ENCODE measurements at regions not wholly inside any gene's neighbourhood (a gene's known extent, or its start where the extent isn't known, plus 50 kb on each side); places are given as distances from the start of the nearest gene placed in this dataset.

DNA sequence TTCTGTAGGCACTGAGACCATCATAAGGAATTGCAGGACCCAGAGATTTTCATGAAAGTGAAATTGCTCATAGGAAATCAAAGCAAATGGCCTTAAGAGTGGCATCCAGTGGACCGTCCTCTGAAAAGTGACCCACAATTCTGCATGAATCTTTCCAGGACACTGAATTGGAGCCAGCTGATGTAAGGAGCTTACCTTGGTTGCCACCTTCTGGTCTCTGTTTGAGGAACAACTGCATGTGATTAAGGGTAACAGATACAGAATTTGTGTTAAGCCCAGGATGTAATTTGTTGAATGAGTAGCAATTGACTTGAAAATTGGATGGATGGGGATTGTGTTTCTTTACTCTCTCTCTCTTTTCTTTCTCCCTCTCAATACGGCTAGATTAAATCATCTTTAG, 49.9 kb upstream of the GAS1 start:
- DNase-seq (ENCODE audit: insufficient read length), result no peak
- no peak for FAIRE-seq
- no peak for TF ChIP-seq POLR2A (IDR thresholded peaks at IDR 0.05; ENCODE audit: low read depth, low read length)
- no peak for TF ChIP-seq POLR2AphosphoS5 (IDR thresholded peaks at IDR 0.05; ENCODE audit: low read depth, low read length)
- TF ChIP-seq TAF1 (IDR thresholded peaks at IDR 0.05; ENCODE audit: borderline replicate concordance, low read depth, low read length), result no peak

DNA sequence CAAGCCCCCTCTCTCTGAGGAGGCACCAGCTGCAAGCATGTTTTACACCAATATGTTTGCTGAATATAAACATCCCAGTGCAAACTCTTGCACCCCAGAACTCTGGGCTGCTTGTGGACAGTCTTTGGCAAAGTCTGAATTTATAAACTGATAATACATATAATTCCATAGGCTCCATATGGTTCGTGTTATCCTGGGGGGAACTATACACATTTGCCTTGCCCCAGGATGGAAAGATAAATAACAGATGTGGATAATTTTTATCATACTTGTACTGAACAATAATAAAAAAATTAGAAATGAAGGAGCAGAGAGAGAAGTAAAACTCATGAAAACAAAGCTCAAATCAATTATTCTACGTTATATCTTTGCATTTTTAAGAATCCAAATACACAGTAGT, 50.6 kb upstream of the GAS1 start:
- TF ChIP-seq POLR2AphosphoS5 (IDR thresholded peaks at IDR 0.05; ENCODE audit: low read depth, low read length) (no peak), TAF1 (IDR thresholded peaks at IDR 0.05; ENCODE audit: borderline replicate concordance, low read depth, low read length) (no peak), POLR2A (IDR thresholded peaks at IDR 0.05; ENCODE audit: low read depth, low read length) (no peak)
- FAIRE-seq (no peak), DNase-seq (ENCODE audit: insufficient read length) (no peak)

DNA sequence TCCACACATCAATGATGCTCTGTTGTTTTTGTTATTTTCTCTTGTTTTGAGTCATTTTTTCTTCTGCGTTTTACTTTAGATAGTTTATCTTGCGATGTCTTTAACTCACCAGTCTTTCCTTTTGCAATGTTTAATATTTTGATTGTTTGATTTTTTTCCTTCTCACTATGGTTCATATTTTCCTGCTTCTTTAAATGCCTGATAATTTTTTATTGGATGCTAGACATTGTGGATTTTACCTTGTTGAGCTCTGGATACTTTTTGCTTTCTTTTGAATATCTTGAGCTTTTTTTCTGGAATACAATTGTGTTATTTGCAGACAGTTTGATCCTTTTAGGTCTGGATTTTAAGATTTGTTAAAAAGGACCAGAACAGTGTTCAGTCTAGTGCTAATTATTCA, 55.2 kb upstream of the GAS1 start:
- TF ChIP-seq POLR2AphosphoS5 (IDR thresholded peaks at IDR 0.05; ENCODE audit: low read depth, low read length) (no peak), TAF1 (IDR thresholded peaks at IDR 0.05; ENCODE audit: borderline replicate concordance, low read depth, low read length) (no peak), POLR2A (IDR thresholded peaks at IDR 0.05; ENCODE audit: low read depth, low read length) (no peak)
- FAIRE-seq, result no peak
- no peak for DNase-seq (ENCODE audit: insufficient read length)

DNA sequence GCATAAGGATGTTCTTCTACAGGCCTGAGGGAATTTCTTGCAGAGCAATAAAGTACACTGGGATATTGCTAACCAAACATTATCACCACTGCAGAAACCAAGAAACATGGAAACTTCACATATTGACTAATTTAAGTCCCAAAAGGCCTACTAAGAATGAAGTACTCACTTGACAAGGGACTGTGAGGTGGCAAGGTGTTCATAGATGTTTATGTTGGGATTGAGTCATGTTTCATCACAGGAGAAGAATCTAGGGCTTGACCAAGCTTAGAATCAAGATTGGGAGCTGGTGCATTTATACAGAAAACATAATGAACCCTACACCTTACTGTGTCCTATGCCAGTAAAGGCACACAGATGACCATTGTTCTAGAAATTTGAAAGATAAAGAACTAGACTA, 56.7 kb upstream of the GAS1 start:
- TF ChIP-seq POLR2AphosphoS5 (IDR thresholded peaks at IDR 0.05; ENCODE audit: low read depth, low read length), result no peak
- no peak for TF ChIP-seq POLR2A (IDR thresholded peaks at IDR 0.05; ENCODE audit: low read depth, low read length)
- TF ChIP-seq TAF1 (IDR thresholded peaks at IDR 0.05; ENCODE audit: borderline replicate concordance, low read depth, low read length), result no peak
- no peak for FAIRE-seq
- no peak for DNase-seq (ENCODE audit: insufficient read length)

DNA sequence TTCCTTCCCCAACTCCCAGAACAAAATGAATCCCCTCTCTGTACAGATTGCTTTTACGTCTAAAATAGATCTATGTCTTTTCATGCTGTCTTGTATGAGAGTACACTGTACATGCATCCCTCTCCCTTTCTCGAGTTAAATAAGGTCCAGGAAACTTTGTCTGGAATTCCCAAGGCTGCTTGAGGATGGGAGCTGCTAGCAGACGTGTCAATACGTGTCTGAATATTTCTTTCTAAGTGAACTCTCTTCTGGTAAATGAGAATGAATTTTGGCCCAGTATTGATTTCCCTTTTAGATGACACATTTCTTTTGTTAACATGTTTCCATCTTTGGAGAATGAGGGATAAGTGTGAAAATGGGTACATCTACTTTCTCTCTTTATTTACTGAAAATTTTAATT, 59.6 kb upstream of the GAS1 start:
- DNase-seq (ENCODE audit: insufficient read length) (no peak), FAIRE-seq (no peak)
- TF ChIP-seq POLR2A (IDR thresholded peaks at IDR 0.05; ENCODE audit: low read depth, low read length) (no peak), POLR2AphosphoS5 (IDR thresholded peaks at IDR 0.05; ENCODE audit: low read depth, low read length) (no peak), TAF1 (IDR thresholded peaks at IDR 0.05; ENCODE audit: borderline replicate concordance, low read depth, low read length) (no peak)

DNA sequence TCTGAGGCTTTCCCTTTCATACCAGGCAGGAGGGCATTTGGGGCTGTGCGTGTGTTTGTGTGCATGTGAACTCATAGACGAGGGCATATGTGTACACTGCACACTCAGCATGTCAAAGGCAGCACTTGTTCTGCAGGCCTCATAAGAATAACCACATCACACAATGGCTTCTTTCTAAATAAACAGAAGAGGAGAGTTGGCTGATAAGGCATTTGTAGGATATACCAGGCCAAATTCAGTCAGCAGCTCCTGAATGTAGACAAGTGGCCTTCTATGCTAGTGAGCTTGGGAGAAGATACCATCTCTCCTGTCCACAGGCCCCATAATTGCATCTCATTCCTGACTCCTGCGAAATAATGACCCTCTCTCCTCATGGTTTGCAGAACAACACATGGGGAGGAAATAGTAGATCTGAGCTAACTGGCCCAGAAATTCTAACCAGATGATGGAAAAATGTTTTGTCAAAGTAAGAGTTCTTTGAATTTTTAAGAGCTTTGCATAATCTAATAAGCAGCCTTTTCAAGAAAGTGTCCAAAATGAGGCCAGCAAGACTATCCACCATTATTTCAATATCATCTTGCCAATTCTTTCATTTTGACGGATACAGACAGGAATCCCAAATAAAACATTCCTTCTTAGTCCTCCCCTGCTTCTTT, 60.5 kb upstream of the GAS1 start:
- TF ChIP-seq POLR2AphosphoS5 (IDR thresholded peaks at IDR 0.05; ENCODE audit: low read depth, low read length) (no peak), POLR2A (IDR thresholded peaks at IDR 0.05; ENCODE audit: low read depth, low read length) (no peak), TAF1 (IDR thresholded peaks at IDR 0.05; ENCODE audit: borderline replicate concordance, low read depth, low read length) (no peak)
- DNase-seq (ENCODE audit: insufficient read length) (no peak), FAIRE-seq (no peak)

DNA sequence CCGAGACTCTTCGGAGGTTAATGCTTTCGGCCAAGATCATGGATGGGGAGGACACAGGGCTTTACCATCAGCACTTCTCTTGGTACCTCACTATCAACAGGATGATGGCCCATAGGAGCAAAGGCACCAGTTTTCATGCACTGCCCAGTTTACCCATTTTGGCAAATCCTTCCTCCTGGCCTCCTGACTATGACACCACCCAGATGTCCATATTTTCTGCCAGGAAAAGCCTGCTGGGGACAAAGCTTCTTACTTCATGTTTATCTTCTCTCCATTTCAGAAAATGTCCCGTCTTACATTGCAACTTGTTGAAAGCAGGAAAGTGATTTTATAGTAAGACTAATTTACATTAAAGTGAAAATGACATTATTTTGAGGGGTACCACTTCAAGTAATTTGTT, 61.4 kb upstream of the GAS1 start:
- no peak for FAIRE-seq
- DNase-seq (ENCODE audit: insufficient read length), result no peak
- TF ChIP-seq POLR2A (IDR thresholded peaks at IDR 0.05; ENCODE audit: low read depth, low read length) (no peak), POLR2AphosphoS5 (IDR thresholded peaks at IDR 0.05; ENCODE audit: low read depth, low read length) (no peak), TAF1 (IDR thresholded peaks at IDR 0.05; ENCODE audit: borderline replicate concordance, low read depth, low read length) (no peak)

DNA sequence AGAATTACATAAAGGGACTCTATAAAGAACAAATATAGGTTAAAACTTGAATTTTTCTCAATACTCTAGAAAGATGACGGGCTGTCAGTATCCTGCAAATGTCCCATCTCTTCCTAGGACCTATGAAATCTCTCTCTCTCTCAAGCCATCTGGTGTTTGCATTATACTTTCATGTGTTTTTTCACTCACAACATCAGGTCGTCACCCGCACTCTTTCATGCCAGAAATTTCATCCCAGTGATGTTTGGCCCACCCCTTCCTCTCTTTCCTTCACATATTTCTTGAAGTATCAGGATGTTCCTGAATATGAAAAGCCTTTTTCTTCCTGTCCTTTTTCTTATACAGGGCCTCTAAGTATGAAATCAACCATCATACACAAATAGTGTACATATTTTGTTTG, 63.3 kb upstream of the GAS1 start:
- FAIRE-seq (no peak), DNase-seq (ENCODE audit: insufficient read length) (no peak)
- no peak for TF ChIP-seq POLR2AphosphoS5 (IDR thresholded peaks at IDR 0.05; ENCODE audit: low read depth, low read length)
- no peak for TF ChIP-seq POLR2A (IDR thresholded peaks at IDR 0.05; ENCODE audit: low read depth, low read length)
- TF ChIP-seq TAF1 (IDR thresholded peaks at IDR 0.05; ENCODE audit: borderline replicate concordance, low read depth, low read length), result no peak

DNA sequence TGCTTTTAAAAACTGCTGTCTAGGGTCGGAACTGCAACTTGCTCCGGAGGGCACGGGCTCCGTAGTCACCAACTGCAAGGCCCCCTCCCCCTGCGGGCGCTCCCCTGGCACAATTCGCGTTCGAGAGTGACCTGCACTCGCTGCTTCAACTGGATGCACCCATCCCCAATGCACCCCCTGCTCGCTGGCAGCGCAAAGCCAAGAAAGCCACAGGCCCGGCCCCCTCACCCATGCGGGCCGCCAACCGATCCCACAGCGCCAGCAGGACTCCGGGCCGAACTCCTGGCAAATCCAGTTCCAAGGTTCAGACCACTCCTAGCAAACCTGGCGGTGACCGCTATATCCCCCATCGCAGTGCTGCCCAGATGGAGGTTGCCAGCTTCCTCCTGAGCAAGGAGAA, 64.2 kb upstream of the GAS1 start:
- DNase-seq (ENCODE audit: insufficient read length) (no peak), FAIRE-seq (no peak)
- TF ChIP-seq TAF1 (IDR thresholded peaks at IDR 0.05; ENCODE audit: borderline replicate concordance, low read depth, low read length) (no peak), POLR2AphosphoS5 (IDR thresholded peaks at IDR 0.05; ENCODE audit: low read depth, low read length) (no peak), POLR2A (IDR thresholded peaks at IDR 0.05; ENCODE audit: low read depth, low read length) (no peak)

DNA sequence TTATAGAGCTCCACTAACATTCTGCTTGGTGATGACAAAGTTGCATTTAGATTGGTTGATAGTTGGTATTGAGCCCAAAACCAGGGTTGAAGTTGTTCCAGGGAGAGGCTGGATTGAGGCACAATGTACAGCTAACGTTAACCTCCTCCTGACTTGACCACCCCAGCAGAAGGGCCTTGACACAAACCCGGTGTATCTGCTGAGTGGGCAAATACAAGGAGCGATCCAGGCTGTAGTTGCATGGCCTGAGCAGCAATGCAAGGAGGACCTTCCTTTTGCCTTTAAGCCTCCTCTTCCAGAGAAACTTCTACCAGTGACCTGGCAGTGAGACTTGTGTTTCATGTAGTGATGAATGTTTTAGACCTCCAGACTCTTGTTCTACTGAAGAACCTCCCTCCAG, 66.2 kb upstream of the GAS1 start:
- TF ChIP-seq POLR2AphosphoS5 (IDR thresholded peaks at IDR 0.05; ENCODE audit: low read depth, low read length), result no peak
- no peak for TF ChIP-seq POLR2A (IDR thresholded peaks at IDR 0.05; ENCODE audit: low read depth, low read length)
- TF ChIP-seq TAF1 (IDR thresholded peaks at IDR 0.05; ENCODE audit: borderline replicate concordance, low read depth, low read length), result no peak
- FAIRE-seq (no peak), DNase-seq (ENCODE audit: insufficient read length) (no peak)

DNA sequence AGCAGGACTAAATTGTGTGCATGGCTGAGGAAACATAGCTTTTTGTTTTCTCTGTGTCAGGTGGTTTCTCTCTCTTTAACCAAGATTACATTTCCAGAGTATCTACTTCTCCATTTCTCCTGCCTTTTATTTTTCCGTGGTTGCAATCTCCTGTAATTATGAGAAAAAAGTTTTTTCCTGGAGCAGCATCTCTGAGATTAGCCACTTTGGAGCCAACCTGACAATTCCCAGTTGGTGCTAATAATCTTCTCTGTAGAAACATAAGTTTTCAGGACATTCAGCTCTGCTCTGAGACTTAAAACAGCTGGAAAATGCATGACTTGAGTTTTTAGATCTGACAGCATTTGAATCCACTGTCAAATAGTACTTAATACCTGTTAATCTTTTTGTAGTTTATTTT, 67.1 kb upstream of the GAS1 start:
- DNase-seq (ENCODE audit: insufficient read length), result no peak
- no peak for FAIRE-seq
- TF ChIP-seq POLR2A (IDR thresholded peaks at IDR 0.05; ENCODE audit: low read depth, low read length), result no peak

DNA sequence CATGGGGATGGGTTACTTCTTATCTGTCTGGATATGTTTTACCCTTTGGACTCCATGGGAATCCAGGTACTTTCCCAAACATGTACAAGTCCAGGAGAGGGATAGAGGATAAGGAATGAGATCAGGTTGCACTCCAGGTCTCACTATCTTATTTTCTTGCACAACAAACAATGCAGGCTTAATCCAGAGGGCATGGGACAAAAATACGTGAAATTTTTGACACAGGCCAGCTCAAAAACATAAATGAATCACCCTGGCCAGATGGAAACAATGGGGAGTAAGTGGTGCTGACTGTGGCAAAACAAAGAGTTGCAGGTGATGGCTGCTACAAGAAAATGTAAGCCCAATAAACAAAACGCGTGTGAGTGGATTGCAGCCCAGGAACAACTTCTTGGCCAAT, 69.4 kb upstream of the GAS1 start:
- TF ChIP-seq POLR2A (IDR thresholded peaks at IDR 0.05; ENCODE audit: low read depth, low read length), result no peak
- TF ChIP-seq POLR2AphosphoS5 (IDR thresholded peaks at IDR 0.05; ENCODE audit: low read depth, low read length), result no peak
- no peak for TF ChIP-seq TAF1 (IDR thresholded peaks at IDR 0.05; ENCODE audit: borderline replicate concordance, low read depth, low read length)
- DNase-seq (ENCODE audit: insufficient read length) (no peak), FAIRE-seq (no peak)

Data from GM12892 (cell line).